B cell (primary cell): ENCODE measurements at regions not wholly inside any gene's neighbourhood (a gene's known extent, or its start where the extent isn't known, plus 50 kb on each side); places are given as distances from the start of the nearest gene placed in this dataset.

ENCODE experiments used
- ATAC-seq: fragments of 200-7000 bp; cut with Tn5 transposase; one replicate; pipeline ENCODE4 v1.10.0; 2021; ENCODE audit warnings: low read depth, mild to moderate bottlenecking, moderate number of reproducible peaks, moderate library complexity
- CTCF ChIA-PET: fragments of 350-600 bp; sonication (Branson Sonifier 250); formaldehyde crosslinking; loops from one replicate; lab custom pipeline; 2021; ENCODE audit warnings: antibody characterized with exemption, inconsistent platforms; lab: Charles Lee
- POLR2A ChIA-PET: fragments of 350-600 bp; sonication (Branson Sonifier 250); formaldehyde crosslinking; loops from one replicate; lab custom pipeline; 2021; ENCODE audit warnings: antibody characterized with exemption; lab: Charles Lee
- DNase-seq: peaks from one replicate; pipeline ENCODE4 v3.0.0; 2013
- H2AFZ ChIP-seq: 2 replicates; pipeline ENCODE4 v1.6.1; 2012; ENCODE audit warnings: mild to moderate bottlenecking, low read depth, low read length; ENCODE audit not compliant: insufficient read depth, poor library complexity, severe bottlenecking
- H3K27ac ChIP-seq, 2 donors: 1 replicate in 1 of 2; 2 replicates in 1 of 2; pipeline ENCODE4 v1.5.1; 2012 to 2013; ENCODE audit warnings: low read length in 2 of 2, mild to moderate bottlenecking in 2 of 2, moderate library complexity in 1 of 2
- H3K27me3 ChIP-seq, 4 experiments: fragments of 200-600 bp in 1 of 4; sonication (generic) in 1 of 4; replicated peaks in 1 of 4; 1 replicate in 2 of 4; 2 replicates in 2 of 4; pipeline versions ENCODE4 v1.6.1 to v1.7.0; 2013 to 2016; ENCODE audit warnings: low read length in 3 of 4, mild to moderate bottlenecking in 2 of 4, mixed read lengths in 1 of 4, moderate library complexity in 1 of 4; ENCODE audit not compliant: insufficient read depth in 4 of 4, control insufficient read depth in 3 of 4; ENCODE audit errors: control extremely low read depth in 1 of 4
- H3K36me3 ChIP-seq, 2 experiments: replicated peaks in 1 of 2; 1 replicate in 1 of 2; 2 replicates in 1 of 2; pipeline versions ENCODE4 v1.6.1 to v1.7.1; 2013; ENCODE audit warnings: low read length in 1 of 2; ENCODE audit not compliant: insufficient read depth in 2 of 2, control insufficient read depth in 1 of 2; ENCODE audit errors: control extremely low read depth in 1 of 2, extremely low read depth in 1 of 2
- H3K4me1 ChIP-seq, 2 donors: fragments of 200-600 bp in 1 of 2; sonication (generic) in 1 of 2; 1 replicate in 1 of 2; 2 replicates in 1 of 2; pipeline versions ENCODE4 v1.5.1 to v1.6.1; 2013 to 2017; ENCODE audit warnings: low read length in 2 of 2; ENCODE audit not compliant: control insufficient read depth in 2 of 2, insufficient read depth in 2 of 2
- H3K4me2 ChIP-seq: replicated peaks from 2 replicates; pipeline ENCODE3; 2012; ENCODE audit warnings: mild to moderate bottlenecking, low read depth, low read length; ENCODE audit not compliant: poor library complexity, severe bottlenecking
- H3K4me3 ChIP-seq, 5 experiments: fragments of 200-600 bp in 1 of 5; sonication (generic) in 1 of 5; 1 replicate in 3 of 5; 2 replicates in 2 of 5; pipeline versions ENCODE4 v1.5.1 to v1.7.0; 2011 to 2016; ENCODE audit warnings: low read length in 4 of 5, mild to moderate bottlenecking in 4 of 5, low read depth in 2 of 5, control low read depth in 1 of 5, moderate library complexity in 1 of 5; ENCODE audit not compliant: insufficient read depth in 1 of 5; ENCODE audit errors: control extremely low read depth in 1 of 5, extremely low read depth in 1 of 5
- H3K79me2 ChIP-seq: fragments of 200-600 bp; sonication (generic); one replicate; pipeline ENCODE4 v1.6.0; 2016; ENCODE audit warnings: low read length; ENCODE audit not compliant: control insufficient read depth, insufficient read depth
- H3K9ac ChIP-seq: fragments of 200-600 bp; sonication (generic); 2 replicates; pipeline ENCODE4 v1.6.1; 2017; ENCODE audit warnings: mild to moderate bottlenecking, low read length, moderate library complexity
- H3K9me3 ChIP-seq, 3 donors: one replicate each; pipeline versions ENCODE4 v1.6.1 to v1.7.1; 2013; ENCODE audit warnings: low read length in 2 of 3; ENCODE audit not compliant: control insufficient read depth in 2 of 3, insufficient read depth in 1 of 3; ENCODE audit errors: control extremely low read depth in 1 of 3
- H4K20me1 ChIP-seq: 2 replicates; pipeline ENCODE4 v1.6.0; 2012; ENCODE audit warnings: mild to moderate bottlenecking, low read length; ENCODE audit not compliant: insufficient read depth, control insufficient read depth, poor library complexity, severe bottlenecking
- H3K27ac Mint-ChIP-seq: one replicate; pipeline ENCODE4 v1.8.0; 2021; ENCODE audit warnings: mixed read lengths
- H3K27me3 Mint-ChIP-seq: one replicate; pipeline ENCODE4 v1.8.0; 2021; ENCODE audit warnings: mixed read lengths
- H3K4me1 Mint-ChIP-seq: one replicate; pipeline ENCODE4 v1.8.0; 2021; ENCODE audit warnings: mixed read lengths
- H3K4me3 Mint-ChIP-seq: one replicate; pipeline ENCODE4 v1.8.0; 2021; ENCODE audit warnings: mixed read lengths
- H3K9me3 Mint-ChIP-seq: one replicate; pipeline ENCODE4 v1.8.0; 2022; ENCODE audit warnings: mixed read lengths; ENCODE audit not compliant: insufficient read depth
- CTCF ChIP-seq: fragments of 200-600 bp; IDR thresholded peaks from one replicate; pipeline ENCODE4 v1.8.0; 2022; ENCODE audit warnings: antibody characterized with exemption, mild to moderate bottlenecking
- EZH2 ChIP-seq: IDR thresholded peaks from 2 replicates; pipeline ENCODE4 v1.6.1; 2012; ENCODE audit warnings: borderline replicate concordance, low read depth, mild to moderate bottlenecking, moderate library complexity, low read length; ENCODE audit not compliant: insufficient read depth, poor library complexity, severe bottlenecking
- WGBS: methylation state at CpG from one replicate; pipeline ENCODE4 v1.1.5; 2013; ENCODE audit warnings: missing lambda C conversion rate; ENCODE audit not compliant: insufficient coverage; 5-methylcytosine and 5-hydroxymethylcytosine counted together
- intact Hi-C: fragments of 100-400 bp; cut with micrococcal nuclease; formaldehyde crosslinking; loops from one replicate; pipeline ENCODE4 v1.10.0; 2022

DNA sequence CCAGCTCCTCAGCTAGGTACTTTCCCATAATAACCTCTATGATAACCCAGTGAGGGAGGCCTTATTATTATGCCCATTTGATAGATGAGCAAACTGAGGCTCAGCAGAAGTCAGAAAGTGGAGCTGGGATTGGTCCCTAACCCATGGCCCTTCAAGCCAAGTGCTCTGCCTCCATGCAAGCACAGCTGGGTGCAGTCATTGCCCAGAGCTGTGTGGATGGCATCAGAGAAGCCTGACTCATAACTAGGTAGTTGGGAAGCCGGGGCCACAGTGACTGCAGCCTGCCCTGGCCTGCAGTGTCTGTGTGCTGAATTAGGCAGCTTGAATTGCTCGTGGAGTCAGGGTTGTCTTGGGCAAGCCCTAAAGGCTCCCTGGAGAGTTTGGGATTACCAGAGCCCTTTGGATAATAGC is 89.9 kb upstream of the SLC2A1 start:
- H3K9me3 ChIP-seq = no peaks in the 10 kb centered on the region
- Mint-ChIP-seq H3K27me3 (peaks cover 7% of the 10 kb centered on the region), H3K9me3 (no peaks in the 10 kb centered on the region), H3K27ac (no peak overlapping the region), H3K4me1 (no peaks in the 10 kb centered on the region), H3K4me3 (no peak overlapping the region)
- no peak overlapping the region for H3K4me3 ChIP-seq
- H3K27me3 ChIP-seq = no peaks in the 10 kb centered on the region
- H4K20me1 ChIP-seq = no peaks in the 10 kb centered on the region
- no peaks in the 10 kb centered on the region for H3K36me3 ChIP-seq
- ChIA-PET CTCF (interaction anchor here (1.0 to 2.3 kb wide), 3 partner anchors 14 to 136 kb away, joined by 3 to 6 read pairs (median 3); no protein-coding TSS in a partner anchor), POLR2A (no interaction called here)
- H3K9ac ChIP-seq = no peak overlapping the region
- no peaks in the 10 kb centered on the region for H3K4me1 ChIP-seq
- no peak for DNase-seq
- H2AFZ ChIP-seq = no peak overlapping the region
- no peaks in the 10 kb centered on the region for H3K79me2 ChIP-seq
- intact Hi-C loops = loop anchor here (10.0 kb wide), 1 partner anchor 64 kb away; no protein-coding TSS in a partner anchor
- H3K27ac ChIP-seq = no peak overlapping the region
- TF ChIP-seq CTCF (no peak), EZH2 (no peak)
- no peak for ATAC-seq
- WGBS = 88% methylated on average over 1 of the region's 2 CpGs
- H3K4me2 ChIP-seq = no peak overlapping the region

DNA sequence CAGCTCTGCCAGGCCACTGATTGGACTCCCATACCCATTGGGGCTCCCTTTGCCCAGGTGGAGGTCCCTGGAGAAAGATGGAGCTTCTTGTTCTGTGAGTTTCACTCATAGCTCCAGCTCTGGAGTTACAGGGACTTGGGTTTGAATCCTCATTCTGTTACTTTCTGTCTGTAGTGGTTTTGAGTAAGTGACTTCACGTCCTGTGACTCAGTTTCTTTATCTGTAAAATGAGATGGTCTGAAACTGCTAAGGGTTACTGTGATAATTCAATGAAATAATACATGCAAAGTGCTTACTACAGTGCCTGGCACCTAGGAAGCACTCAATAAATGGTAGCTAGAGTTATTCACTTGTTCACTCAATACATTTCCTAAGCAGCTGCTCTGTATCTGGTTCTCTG is 88.5 kb upstream of the SLC2A1 start:
- Mint-ChIP-seq H3K27me3 (peaks cover 7% of the 10 kb centered on the region), H3K9me3 (no peaks in the 10 kb centered on the region), H3K4me3 (no peak overlapping the region), H3K27ac (no peak overlapping the region), H3K4me1 (peaks cover 7% of the 10 kb centered on the region)
- Histone ChIP-seq H3K9me3 (no peaks in the 10 kb centered on the region), H3K27ac (no peak overlapping the region), H3K27me3 (no peaks in the 10 kb centered on the region), H3K9ac (no peak overlapping the region), H3K4me1 (peaks cover 0 to 4% of the 10 kb centered on the region in 2 donors), H3K4me2 (no peak overlapping the region), H2AFZ (no peak overlapping the region), H3K79me2 (no peaks in the 10 kb centered on the region), H3K36me3 (no peaks in the 10 kb centered on the region), H4K20me1 (no peaks in the 10 kb centered on the region), H3K4me3 (no peak overlapping the region)
- WGBS = no CpG with 5 or more reads among the region's 1 CpG
- POLR2A ChIA-PET = no interaction called here
- ATAC-seq = no peak
- DNase-seq = no peak
- no peak for TF ChIP-seq CTCF
- TF ChIP-seq EZH2 = no peak
- intact Hi-C loops = loop anchor here (10.0 kb wide), 1 partner anchor 62 kb away; no protein-coding TSS in a partner anchor
- CTCF ChIA-PET = interaction anchor here (0.7 to 2.3 kb wide), 4 partner anchors 13 to 124 kb away, joined by 3 to 6 read pairs (median 3); no protein-coding TSS in a partner anchor
